Ishikawa (cell line): ENCODE measurements at regions not wholly inside any gene's neighbourhood (a gene's known extent, or its start where the extent isn't known, plus 50 kb on each side); places are given as distances from the start of the nearest gene placed in this dataset.

Experiments used
- CEBPB ChIP-seq: IDR thresholded peaks from 2 replicates; pipeline ENCODE4 v1.6.1; 2012
- CREB1 ChIP-seq: IDR thresholded peaks from 2 replicates; pipeline ENCODE4 v1.6.1; 2012; ENCODE audit warnings: low read depth
- EGR1 ChIP-seq: IDR thresholded peaks from 2 replicates; pipeline ENCODE4 v1.6.1; 2012
- EP300 ChIP-seq: IDR thresholded peaks from 2 replicates; pipeline ENCODE4 v1.6.1; 2012; ENCODE audit warnings: borderline replicate concordance
- FOXM1 ChIP-seq: IDR thresholded peaks from 2 replicates; pipeline ENCODE4 v1.6.1; 2012; ENCODE audit warnings: low read depth, borderline replicate concordance
- MAX ChIP-seq: IDR thresholded peaks from 2 replicates; pipeline ENCODE4 v1.6.1; 2012
- NFIC ChIP-seq: IDR thresholded peaks from 2 replicates; pipeline ENCODE4 v1.6.1; 2012
- RAD21 ChIP-seq: IDR thresholded peaks from 2 replicates; pipeline ENCODE4 v1.6.1; 2012; ENCODE audit warnings: low read depth
- REST ChIP-seq: IDR thresholded peaks from 2 replicates; pipeline ENCODE4 v1.6.1; 2012; ENCODE audit warnings: low read depth, mild to moderate bottlenecking
- TAF1 ChIP-seq: IDR thresholded peaks from 2 replicates; pipeline ENCODE4 v1.6.1; 2012; ENCODE audit warnings: low read depth, mild to moderate bottlenecking
- TCF12 ChIP-seq: IDR thresholded peaks from 2 replicates; pipeline ENCODE4 v1.6.1; 2012; ENCODE audit warnings: low read depth
- TEAD4 ChIP-seq: IDR thresholded peaks from 2 replicates; pipeline ENCODE4 v1.6.1; 2012
- USF1 ChIP-seq: IDR thresholded peaks from 2 replicates; pipeline ENCODE4 v1.6.1; 2012
- YY1 ChIP-seq: IDR thresholded peaks from 2 replicates; pipeline ENCODE4 v1.6.1; 2012; ENCODE audit warnings: low read depth
- ZBTB7A ChIP-seq: IDR thresholded peaks from 2 replicates; pipeline ENCODE4 v1.6.1; 2012; ENCODE audit warnings: low read depth

- no peak for TF ChIP-seq ZBTB7A
- no peak for TF ChIP-seq USF1
- TF ChIP-seq NFIC: no peak
- TF ChIP-seq CEBPB: no peak
- TF ChIP-seq RAD21: no peak
- TF ChIP-seq YY1: no peak
- no peak for TF ChIP-seq REST
- no peak for TF ChIP-seq CREB1
- no peak for TF ChIP-seq EGR1
- TF ChIP-seq TCF12: no peak
- no peak for TF ChIP-seq FOXM1
- no peak for TF ChIP-seq TAF1
- no peak for TF ChIP-seq MAX
Observed at GRCh38 chr20:19816386-19816785, 58.3 kb downstream of the RIN2 start.

- TF ChIP-seq YY1 (no peak), TCF12 (no peak), CREB1 (no peak), TAF1 (no peak), REST (no peak), CEBPB (no peak), NFIC (no peak), ZBTB7A (no peak), FOXM1 (no peak), EGR1 (no peak), RAD21 (no peak), USF1 (no peak), EP300 (no peak), TEAD4 (no peak), MAX (no peak)
Observed at GRCh38 chr20:19817017-19817416, 59.0 kb downstream of the RIN2 start.

- TF ChIP-seq TAF1 (no peak), USF1 (no peak), TEAD4 (no peak), REST (no peak), CREB1 (no peak), EP300 (no peak), EGR1 (no peak), ZBTB7A (no peak), FOXM1 (no peak), CEBPB (no peak), RAD21 (no peak), YY1 (no peak), MAX (no peak), NFIC (no peak), TCF12 (no peak)
Observed at GRCh38 chr20:19819149-19819548, 61.1 kb downstream of the RIN2 start.

GRCh38 chr20:19820555-19821211, 62.6 kb downstream of the RIN2 start:
- TF ChIP-seq CREB1 (no peak), NFIC (no peak), EP300 (no peak), USF1 (no peak), ZBTB7A (no peak), TEAD4 (no peak), EGR1 (no peak), TAF1 (no peak), RAD21 (no peak), YY1 (no peak), FOXM1 (no peak)
